GM21825 (cell line): ENCODE measurements at regions not wholly inside any gene's neighbourhood (a gene's known extent, or its start where the extent isn't known, plus 50 kb on each side); places are given as distances from the start of the nearest gene placed in this dataset.

Source experiments
- ATAC-seq: cut with Tn5 transposase; IDR thresholded peaks from one replicate; pipeline ENCODE4 v1.9.1; 2021; ENCODE audit warnings: mild to moderate bottlenecking, moderate library complexity; ENCODE audit not compliant: unreplicated experiment

DNA sequence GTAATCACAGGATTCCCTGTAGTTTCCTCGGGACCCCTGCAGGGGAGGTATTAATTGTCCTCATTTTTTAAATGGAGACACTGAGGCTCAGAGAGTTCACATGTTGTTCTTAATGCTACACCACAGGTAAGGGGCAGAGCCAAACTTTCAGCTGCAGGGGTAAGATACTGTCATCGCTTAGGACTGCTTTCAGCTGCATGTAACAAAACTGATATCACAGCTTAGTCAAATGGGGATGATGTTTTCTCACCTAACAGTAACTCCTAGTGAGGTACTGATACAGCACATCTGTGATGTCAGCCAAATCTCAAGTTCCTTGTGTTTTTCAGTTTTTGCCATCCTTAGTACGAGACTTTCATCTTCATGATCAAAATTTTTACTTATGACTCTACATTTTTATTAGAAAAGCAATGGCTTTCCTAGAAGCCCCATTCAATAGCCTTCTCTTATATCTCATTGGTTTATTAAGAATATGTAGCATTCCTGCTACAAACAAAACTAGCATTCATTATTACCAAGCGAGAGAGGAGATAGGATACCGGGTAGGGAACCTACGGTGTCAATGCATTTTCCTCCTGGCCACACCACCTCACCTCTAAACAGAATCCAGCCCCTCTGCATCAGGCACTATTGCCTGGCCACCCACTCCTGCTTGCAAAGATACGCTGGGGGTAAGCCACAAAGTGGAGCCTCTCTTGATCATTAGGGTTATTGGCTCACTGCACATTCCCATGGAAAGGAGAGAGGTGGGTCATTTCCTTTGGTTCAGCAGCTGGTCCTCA lies 557.5 kb downstream of the CD83 start:
- ATAC-seq: no peak

DNA sequence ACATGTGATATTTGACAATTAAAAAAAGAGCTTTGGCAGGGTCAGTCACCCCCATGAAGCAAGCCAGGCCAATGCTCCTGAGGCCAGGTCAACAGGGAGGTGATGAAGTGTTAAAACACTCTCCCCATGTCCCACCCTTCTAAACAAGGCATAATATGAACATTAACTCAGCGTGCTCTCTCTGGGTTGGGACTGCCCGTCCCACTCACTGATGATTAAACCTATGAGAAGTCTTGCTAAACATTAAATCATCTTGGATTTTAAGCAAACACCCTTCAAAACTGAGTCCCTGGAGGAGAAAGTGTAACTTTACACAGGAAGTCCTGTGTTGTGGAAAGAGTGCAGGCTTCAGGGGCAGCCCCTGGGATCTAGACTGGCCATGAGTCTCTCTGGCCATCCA lies 558.5 kb downstream of the CD83 start:
- ATAC-seq: no peak

DNA sequence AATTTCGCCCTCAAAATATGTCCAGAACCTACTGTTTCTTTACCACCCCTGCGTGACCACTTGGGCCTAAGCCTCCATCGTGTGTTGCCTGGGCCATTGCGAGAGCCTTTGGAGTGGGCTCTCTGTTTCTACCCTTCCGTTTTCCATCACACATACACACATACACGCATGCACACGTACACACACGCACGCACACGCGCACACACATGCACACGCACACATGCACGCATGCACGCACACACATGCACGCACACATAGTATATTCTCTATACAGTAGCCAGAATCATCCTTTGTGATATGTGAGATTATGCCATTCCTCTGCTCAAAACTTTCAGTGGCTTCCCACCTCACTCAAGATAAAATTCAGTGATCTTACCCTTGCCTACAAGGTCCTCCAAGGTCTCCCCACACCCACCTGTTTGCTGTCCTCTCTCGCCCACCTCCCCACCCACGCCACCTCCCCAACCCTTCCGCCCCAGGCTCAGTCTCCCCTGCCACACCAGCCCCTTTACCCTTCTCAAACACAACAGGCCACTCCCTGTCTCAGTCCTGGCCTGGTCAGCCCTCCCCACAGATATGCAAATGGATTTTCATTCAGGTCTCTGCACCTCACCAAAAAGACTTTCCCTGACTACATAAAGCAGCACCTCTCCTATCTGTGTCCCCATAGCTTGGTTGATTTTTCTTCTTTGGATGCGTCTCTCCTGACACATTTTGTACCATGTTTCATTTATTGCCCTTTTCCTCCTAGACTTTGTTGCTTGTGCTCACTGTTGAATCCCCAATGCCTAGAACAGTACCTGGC lies 559.6 kb downstream of the CD83 start:
- ATAC-seq: no peak

DNA sequence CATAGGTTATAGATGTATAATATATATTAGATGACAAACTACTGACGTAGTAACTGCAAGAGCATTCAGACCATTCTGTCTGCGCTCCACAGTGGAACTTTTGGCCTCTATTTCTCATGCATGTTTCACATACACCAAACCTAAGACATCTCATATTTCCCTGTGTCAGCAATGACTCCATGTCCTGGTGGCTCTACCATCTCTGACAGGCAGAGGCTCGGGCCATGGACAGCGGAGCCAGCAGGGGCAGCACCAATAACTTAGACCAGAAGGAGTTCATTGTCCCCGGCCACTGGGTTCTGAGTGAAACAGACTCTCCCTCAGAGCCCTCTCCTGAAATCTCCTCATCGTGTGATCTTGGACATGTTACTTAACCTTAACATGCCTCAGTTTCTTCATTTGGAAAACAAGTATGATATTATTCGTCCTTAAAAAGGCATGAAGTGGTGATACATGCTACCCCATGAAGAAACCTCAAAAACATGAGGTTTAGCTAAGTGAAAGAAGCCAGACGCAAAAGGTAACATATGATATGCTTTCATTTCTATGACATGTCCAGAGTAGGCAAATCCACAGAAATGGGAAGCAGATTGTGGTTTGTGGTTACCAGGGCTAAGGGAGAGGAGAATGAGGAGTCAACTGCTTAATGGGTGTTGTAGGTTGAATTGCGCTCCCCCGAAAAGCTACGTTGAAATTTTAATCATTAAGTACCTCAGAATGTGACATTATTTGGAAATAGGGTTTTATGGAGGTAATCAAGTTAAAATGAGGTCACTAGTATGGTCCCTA lies 564.0 kb upstream of the JARID2 start:
- ATAC-seq: no peak

DNA sequence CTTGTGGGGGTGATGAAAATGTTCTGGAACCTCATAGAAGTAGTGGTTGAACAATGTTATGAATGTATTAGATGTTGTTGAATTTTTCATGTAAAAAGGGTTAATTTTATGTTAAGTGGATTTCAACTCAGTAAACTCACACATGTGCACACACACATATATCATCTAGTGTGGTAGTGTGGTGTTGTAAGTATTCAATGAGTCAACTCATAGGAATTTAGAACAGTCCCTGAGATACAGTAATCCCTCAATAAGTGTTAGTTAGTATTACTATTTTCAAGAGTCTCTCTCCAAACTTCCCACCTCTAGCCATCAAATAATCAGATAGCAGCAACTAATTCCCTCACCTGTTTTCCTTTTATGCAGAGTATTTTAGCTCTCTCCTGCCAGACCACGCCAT lies 563.1 kb upstream of the JARID2 start:
- ATAC-seq: no peak

DNA sequence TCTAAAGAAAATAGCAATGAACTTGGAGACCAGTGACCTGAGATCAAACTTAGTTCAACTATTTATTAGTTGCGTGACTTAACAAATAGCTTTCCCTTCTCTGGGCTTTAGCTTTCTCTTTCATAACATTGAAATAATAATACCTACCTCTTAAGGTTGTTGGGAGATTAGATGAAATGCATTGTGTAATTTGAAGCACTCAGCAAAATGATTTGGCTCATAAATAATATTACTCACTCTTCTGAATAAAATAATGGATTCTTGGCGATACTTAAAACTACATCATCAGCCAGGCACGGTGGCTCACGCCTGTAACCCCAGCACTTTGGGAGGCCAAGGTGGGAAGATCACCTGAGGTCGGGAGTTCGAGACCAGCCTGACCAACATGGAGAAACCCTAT lies 556.2 kb upstream of the JARID2 start:
- ATAC-seq: no peak

DNA sequence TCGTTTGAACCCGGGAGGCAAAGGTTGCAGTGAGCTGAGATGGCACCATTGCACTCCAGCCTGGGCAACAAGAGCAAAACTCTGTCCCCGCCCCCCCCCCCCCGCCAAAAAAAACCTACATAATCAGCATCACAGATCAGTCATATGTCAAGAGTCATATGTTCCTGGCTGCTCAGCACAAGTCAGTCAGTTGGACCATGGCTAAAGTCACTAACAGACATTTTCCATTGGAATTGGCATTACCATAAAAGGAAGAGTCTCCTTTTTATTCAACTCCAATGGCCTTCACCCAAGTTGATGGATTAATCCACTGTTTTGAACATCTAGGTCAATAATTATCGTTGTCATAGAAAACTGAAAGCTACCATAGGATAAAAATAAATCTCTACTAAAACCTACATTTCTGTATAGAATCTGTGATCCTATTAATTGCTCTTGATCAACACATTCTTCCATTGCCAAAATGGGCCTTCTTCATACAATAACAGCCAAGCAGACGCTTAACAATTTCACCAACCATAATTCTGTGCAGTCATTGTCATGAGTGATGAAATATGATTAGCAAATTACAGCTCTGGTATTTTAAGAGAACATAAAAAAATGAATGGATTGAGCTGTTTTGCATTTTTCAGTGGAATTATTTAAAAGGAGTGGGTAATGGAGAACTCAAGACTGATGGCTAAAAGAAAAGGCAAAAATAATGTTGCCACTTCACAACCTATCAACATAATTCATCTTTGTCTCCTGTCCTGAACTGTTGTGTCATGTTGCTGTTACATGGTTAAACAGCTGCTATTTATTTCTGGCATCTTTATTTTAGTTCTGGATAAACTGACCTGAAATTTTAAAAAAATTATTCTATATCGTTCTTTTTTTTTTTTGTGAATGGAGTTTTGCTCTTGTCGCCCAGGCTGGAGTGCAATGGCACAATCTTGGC lies 555.5 kb upstream of the JARID2 start:
- no peak for ATAC-seq

DNA sequence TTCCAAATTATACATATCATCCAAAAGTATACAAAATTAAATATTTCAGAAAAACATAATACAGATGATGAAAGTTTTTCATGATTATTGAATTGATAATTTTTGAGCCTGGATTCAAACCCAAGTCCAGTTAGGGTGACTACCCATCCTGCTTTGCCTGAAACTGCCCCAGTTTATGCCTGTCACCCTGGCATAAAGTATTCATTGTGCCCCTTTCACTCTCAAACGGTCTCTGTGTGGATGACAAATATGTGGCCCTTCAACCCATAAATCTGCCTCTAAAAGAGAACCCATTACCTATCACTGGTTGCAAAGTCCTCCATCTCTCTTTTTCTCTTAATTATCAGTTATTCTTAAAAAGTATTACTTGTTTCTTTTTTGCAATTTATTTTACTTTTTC lies 553.7 kb upstream of the JARID2 start:
- ATAC-seq: no peak

DNA sequence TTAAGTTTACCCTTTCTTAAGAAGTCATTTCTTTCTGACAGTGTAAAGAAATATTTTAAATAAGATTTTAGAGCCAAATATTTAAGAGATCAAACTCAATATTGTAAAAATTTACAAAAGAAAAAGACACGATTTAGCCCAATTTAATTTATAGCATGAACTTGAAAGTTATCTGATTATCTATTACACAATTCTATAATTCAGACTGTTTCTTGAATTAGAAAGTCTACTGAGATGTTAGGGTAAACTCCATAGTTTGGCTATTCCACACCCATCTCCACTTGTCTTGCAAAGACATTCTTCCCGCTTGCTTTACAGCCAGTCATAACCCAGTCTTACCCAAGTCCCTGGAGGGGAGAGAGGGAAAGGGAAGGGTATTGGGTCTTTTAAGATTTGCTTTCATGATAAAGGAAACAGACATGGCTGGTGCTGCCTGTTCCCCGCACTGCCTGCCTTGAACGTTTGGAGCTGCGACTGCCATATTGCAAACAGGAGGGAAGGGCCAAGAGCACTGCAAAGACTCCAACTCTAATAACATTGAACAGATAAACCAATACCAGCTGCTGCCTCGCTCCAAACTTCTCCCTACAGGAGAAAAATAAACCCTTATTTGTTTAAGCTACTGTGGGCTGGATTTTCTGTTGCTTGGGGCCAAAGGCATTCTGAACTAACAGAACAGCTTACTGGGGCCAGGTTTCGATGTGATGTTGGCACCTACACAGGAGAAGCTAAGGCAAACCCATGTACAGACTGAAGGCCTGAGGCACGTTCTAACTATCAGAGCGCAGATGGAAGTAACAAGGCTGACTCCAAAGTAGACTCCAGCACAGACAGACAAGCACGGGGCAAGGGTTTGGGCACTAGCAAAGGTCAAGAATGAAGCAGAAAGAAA lies 552.3 kb upstream of the JARID2 start:
- no peak for ATAC-seq

DNA sequence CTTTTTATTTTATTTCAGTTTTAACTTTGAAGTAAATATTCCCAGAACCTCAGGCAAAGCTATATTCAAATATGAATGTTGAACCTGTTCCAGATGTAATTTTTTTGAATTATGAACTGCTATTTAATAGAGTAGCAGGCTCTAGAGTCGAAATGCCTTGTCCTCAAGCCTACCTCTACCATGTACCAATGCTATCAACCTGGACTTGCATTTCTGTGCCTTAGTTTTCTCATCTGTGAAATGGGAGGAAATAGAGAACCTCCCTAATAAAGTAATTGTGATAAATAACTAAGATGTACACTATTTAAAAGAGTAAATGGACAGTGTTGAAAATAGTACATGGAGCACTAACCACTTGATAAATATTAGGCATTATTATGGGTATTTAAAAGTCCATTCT lies 551.6 kb upstream of the JARID2 start:
- no peak for ATAC-seq

DNA sequence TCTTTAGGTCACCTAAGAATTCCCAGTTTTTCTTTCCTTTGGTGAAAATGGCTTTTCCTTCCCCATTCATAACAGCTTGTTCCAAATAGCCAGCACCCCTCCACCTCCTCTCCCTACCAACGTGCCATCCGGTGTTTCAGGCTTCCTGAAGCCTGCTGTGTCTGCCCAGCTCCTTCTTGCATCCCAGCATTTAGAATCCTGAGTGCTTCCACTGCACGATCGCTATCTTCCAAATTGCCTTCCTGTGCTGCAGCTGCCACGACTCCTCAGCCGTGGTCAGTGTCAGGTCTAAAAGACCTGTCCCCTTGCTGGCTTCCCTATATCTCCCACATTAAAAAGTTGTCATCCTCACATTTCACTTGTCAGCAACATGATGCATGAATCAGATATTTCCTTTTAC lies 550.3 kb upstream of the JARID2 start:
- no peak for ATAC-seq

DNA sequence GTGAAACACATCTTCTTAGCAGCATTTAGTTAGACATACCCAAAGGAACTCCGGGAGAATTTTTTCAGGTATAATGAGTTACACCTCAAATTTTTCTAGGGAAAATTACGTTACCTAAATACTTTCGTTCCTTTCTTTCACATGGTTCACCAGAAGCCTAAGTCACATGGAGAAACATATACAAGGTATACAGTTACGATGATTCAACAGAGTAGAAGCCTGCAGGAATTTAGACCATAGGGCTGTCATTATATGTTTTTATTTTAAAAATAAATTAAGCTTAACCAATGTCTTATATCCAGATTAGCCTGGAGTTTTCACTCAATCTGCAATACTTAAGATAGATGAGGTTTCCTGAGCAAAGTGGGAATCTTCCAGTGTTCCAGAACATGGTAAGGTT lies 549.5 kb upstream of the JARID2 start:
- no peak for ATAC-seq

DNA sequence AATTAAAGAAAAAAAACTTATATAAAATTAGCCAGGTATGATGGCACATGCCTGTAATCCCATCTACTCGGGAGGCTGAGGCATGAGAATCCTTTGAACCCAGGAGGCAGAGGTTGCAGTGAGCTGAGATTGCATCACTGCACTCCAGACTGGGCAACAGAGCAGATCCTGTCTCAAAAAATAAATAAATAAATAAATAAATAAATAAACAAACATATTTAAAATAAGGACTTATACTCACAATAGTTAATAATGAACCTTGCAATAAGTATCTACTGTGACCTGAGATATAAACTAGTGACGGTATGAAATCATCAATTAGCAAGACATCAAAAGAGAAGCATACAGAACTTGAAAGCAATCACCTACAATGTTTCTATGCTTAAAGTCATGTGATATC lies 548.4 kb upstream of the JARID2 start:
- no peak for ATAC-seq

DNA sequence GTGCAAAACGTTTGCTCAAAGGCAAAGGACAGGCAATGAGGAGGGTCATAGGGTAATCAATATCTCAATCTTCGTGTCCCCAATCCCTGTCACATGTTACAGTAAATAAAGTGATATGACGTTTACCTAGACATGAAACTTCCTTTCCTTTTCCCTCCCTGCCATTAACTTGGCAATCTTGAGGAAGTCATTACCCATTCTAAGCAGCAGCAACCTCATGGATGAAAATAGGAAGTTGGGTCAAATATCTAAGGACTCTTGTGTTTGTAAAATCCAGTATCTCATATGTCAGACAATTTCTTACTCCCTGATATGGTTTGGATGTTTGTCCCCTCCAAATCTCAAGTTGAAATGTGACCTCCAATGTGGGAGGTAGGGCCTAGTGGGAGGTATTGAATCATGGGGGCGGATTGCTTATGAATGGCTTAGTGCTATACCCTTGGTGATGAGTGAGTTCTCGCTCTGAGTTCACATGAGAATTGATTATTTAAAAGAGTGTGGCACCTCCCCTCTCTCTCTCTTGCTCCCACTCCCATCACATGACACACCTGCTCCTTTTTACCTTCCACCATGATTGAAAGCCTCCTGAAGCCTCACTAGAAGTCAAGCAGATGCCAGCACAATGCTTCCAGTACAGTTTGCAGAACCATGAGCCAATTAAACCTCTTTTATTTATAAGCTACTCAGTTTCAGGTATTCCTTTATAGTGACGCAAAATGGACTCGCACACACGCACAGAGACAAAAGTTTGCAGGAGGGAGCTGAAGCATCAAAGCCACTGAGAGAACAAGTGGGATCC lies 545.9 kb upstream of the JARID2 start:
- ATAC-seq: no peak

DNA sequence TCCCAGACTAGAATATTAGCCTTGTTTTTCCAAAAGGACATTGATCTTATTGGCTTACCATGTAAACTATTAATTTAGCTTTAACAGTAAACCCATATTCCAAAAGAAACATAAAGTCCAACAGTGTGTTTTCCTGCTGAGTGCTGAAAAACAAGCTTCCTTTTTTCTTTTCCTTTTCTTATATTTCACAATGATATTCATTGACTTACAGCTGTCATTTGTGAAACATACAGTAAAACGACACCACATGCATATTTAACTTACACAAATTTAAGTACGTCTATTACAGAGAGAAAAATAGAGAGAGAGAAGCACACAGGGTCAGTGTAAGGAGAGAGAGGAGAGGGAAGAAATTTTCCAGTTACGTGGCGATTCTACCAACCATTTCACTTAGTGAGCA lies 543.9 kb upstream of the JARID2 start:
- no peak for ATAC-seq

DNA sequence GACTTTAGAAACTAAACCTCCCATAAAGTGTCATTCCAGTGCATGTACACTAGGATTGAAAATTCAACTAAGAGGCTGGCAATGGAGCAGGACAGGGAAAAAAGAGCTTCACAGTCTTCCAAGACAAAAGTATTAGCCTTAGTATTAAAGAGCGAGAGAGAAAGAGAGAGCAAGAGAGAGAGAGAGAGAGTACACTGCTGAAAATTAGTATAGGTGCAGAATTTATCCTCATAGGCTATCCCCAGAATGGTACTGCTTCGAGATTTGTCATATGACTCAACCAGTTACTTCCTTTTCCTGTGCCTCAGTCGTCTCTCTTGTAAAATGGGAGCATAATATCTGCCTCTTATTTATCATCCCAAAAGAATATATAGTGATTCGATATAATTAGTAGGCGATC lies 543.2 kb upstream of the JARID2 start:
- no peak for ATAC-seq

DNA sequence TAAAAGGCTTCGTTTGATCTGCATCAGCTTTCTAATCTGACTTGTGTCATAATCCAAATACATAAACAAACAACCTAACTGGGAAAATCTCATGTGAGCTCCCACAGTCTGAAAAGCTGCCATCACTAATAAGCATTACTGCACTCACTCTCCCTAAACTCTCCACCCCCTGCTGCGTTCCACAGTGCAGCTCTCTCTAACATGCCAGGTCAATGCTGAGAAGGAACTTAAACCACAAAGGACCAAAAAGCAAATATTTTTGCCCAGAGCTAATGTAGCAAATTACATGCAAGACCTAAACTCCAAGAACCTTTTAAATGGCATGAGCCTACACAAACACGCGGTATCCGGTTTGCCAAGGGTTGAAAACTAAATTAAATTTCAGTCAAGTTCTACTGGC lies 542.3 kb upstream of the JARID2 start:
- ATAC-seq: no peak

DNA sequence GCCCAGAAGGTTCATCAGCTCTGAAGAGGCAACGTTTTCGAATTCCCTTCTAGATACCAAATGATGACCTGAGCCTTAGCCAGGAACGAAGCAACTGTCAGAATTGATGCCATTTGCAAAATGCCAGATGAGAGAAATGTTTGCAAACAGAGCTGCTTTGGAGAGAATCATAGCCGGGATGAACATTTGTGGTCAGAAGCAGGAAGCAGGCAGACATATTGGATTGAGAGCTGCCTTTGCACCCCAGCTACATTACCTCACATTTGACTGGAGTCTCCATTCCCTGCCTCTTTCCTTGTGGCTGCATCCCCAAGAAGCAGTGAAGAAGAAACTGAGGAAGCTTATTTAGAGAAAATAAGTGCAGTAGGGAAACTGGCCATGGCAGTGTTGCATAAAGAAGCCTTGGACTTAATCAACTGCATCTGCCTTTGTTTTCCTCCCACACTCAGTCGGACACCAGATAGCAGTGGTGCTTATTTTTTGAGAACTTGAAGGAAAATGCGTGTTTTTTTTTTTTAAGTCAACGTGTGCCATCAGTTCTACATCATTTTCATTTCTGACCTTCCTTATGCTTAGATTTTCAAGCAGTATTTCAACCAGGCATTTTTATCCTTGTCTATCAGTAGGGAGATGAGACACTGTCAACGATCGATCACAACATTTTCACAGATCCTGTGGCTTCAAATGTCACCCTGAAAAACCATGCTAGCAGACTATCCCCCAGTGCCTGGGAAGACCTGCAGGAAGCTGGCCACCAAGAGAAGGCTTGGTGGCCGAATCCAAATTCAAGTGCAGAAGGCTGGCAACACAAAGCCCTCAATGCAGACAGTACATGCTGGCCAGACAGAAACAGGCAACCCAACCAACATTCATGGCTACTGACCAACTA lies 541.2 kb upstream of the JARID2 start:
- ATAC-seq: no peak
